ENCODE measurements at regions not wholly inside any gene's neighbourhood (a gene's known extent, or its start where the extent isn't known, plus 50 kb on each side); places are given as distances from the start of the nearest gene placed in this dataset.

DNA sequence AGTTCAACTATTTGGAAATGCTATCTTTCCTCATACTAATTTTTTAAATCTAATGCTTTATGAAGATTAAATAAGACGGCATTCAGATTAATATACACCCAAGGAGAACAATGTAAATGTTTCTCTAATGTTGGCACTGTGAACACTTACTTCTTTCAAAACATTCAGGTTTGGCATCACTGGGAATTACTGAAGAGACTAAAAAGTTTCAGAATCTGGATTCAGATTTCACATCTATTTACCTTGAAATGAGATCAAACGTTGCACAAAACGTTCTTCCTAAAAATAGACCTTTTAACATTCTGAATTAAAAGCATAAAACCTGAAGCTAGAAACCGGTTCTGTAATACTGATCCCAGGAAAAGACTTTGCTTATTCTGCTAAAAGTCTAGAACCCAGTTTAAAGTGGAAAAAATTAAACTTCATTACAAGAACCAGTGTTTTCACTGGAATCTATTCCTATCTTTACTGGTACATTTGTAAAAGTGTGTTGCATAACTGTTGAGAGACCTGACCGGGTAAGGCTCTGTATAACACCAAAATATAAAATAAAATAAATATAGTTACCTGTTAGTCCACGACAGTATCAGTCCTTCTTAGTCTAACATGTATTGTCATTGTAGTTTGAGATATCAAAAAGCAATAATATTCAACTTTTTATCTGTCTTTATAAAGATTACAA is 117.4 kb upstream of the MAP9 start:
- TF ChIP-seq, protein P1, sequence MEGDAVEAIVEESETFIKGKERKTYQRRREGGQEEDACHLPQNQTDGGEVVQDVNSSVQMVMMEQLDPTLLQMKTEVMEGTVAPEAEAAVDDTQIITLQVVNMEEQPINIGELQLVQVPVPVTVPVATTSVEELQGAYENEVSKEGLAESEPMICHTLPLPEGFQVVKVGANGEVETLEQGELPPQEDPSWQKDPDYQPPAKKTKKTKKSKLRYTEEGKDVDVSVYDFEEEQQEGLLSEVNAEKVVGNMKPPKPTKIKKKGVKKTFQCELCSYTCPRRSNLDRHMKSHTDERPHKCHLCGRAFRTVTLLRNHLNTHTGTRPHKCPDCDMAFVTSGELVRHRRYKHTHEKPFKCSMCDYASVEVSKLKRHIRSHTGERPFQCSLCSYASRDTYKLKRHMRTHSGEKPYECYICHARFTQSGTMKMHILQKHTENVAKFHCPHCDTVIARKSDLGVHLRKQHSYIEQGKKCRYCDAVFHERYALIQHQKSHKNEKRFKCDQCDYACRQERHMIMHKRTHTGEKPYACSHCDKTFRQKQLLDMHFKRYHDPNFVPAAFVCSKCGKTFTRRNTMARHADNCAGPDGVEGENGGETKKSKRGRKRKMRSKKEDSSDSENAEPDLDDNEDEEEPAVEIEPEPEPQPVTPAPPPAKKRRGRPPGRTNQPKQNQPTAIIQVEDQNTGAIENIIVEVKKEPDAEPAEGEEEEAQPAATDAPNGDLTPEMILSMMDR (IDR thresholded peaks at IDR 0.05) = no peak
- TF ChIP-seq POLR2A (IDR thresholded peaks at IDR 0.05) = no peak
